GM12892 (cell line): ENCODE measurements at regions not wholly inside any gene's neighbourhood (a gene's known extent, or its start where the extent isn't known, plus 50 kb on each side); places are given as distances from the start of the nearest gene placed in this dataset.

Source experiments
- DNase-seq: peaks from one replicate; pipeline ENCODE4 v3.0.0; 2011; ENCODE audit not compliant: insufficient read length
- FAIRE-seq: peaks from 2 replicates; lab custom pipeline; 2011; peaks lifted over from hg19 to GRCh38; lab: Jason Lieb, UNC
- POLR2A ChIP-seq: IDR thresholded peaks from 2 replicates; pipeline ENCODE4 v1.6.1; 2011; ENCODE audit warnings: low read depth, low read length, control low read depth
- POLR2AphosphoS5 ChIP-seq: IDR thresholded peaks from 2 replicates; pipeline ENCODE4 v1.6.1; 2011; ENCODE audit warnings: low read depth, low read length, control low read depth
- TAF1 ChIP-seq: IDR thresholded peaks from 2 replicates; pipeline ENCODE4 v1.6.1; 2011; ENCODE audit warnings: low read depth, mild to moderate bottlenecking, control low read depth, low read length, borderline replicate concordance

DNA sequence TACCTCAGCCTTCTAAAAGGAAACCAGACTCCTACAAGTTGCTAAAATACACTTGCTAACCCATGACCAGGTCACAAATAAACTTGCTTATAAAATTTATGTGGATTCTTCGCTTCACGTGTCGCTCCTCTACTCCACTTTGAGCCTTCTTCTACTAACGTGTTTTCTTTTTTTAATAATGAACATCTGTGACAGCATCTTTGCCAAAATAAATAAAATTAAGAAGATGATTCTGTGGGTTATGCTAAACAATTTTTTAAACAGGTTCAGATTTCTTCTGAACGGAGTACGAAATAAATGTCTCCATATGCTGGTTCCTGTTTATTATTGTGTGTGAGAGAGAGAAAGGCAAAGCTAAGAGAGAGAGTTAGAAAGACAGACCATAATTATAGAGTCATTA lies 735.8 kb downstream of the LTN1 start:
- TF ChIP-seq POLR2AphosphoS5 (no peak), TAF1 (no peak), POLR2A (no peak)
- DNase-seq (no peak), FAIRE-seq (no peak)

DNA sequence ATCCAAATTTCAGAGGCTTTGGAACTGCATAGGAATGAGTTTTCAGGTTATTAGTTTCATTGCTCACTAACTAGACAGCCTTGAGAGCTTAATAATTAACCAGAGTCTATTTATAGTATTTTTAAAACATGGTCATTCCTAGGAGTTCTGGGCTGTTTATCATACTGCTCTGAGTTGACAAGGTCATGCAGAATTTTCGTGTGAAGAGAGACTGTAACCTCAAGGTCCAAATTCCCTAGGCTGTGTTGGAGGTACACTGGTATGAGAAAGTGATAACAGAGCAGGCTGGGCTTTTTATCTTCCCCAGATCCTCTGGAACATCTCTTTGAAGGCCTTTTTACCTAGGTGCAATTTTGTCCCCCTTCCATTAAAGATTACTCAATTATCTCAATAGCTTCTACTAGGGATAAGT lies 736.3 kb downstream of the LTN1 start:
- FAIRE-seq (no peak), DNase-seq (no peak)
- TF ChIP-seq POLR2AphosphoS5 (no peak), TAF1 (no peak), POLR2A (no peak)

DNA sequence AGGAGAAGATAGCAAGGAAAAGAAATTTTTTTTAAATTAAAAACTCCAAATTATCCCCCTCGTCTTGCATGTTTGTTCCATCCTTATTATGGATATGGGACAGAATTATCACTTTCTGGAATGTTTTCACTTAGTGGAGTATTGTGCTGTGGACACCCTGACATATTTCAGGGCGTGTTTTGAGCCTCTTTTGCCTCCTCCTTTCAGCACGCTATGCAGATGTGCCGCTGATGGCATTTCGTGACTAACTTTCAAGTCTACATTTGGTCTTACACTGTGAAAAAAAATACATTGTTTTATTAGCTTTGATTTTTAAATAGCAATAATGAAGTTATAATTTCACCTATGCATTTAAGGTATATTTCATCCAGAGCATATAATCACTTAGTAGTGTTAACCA lies 738.7 kb downstream of the LTN1 start:
- TF ChIP-seq POLR2AphosphoS5: no peak
- FAIRE-seq: no peak

DNA sequence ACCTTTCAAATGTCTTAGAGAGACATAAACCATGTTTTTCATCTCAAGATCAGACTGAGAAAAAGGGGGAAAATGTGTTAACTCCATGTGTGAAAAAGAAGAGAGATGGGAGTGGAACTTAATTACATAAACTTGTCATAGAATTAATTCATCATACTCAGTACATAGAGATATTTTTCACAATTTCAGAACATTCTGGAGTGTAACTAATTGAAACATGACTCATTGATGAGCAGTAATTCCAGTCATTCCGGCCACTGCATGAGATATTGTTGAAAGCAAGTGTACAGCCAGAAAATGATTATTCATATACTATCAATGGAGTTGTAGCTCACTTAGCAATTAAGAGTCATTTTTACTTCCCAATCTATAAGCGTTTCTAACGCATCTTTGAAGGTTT lies 739.3 kb downstream of the LTN1 start:
- no peak for FAIRE-seq
- TF ChIP-seq TAF1 (no peak), POLR2A (no peak), POLR2AphosphoS5 (no peak)
- no peak for DNase-seq

More for the DNA sequence above, 738.7 kb downstream of the LTN1 start:
- DNase-seq: no peak

DNA sequence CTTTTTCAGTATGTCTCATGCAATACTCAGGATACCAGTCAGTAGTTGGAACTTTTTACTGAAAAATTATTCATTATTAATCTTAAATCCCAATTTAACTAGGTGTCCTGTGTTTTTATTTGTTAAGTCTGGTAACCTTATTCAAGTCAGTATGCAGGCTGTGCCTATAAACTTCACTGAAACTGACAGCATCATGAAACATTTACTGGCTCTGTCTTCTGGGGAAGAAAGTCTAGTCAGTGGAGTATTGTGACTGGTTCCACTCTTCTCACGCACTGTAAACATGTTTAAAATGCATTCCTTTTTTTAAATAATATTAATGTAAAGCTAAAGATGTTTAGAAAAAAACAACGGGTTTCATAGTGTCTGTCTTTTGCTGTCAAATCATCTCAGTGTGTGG lies 739.7 kb downstream of the LTN1 start:
- DNase-seq: no peak
- TF ChIP-seq POLR2AphosphoS5 (no peak), POLR2A (no peak), TAF1 (no peak)

DNA sequence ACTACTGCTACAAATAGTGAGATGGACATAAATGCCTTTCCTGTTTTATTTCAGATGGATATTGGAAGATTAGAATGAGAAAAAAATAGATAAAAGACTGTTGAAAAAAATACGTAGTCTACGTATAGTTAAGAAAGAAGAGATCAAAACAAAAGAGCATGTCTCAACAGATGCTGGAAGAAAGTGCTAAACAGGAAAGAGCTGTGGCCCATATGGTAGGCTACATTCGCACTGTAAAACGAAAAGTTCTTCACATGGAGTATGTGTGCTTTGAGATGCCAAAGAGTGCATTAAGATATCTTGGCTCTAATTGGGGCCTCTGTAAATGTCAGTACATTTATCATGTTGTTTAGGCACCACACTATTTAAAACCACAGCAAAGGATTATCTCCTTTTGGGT lies 741.7 kb downstream of the LTN1 start:
- no peak for FAIRE-seq
- DNase-seq: no peak
- TF ChIP-seq TAF1 (no peak), POLR2A (no peak), POLR2AphosphoS5 (no peak)

More for the DNA sequence above, 739.7 kb downstream of the LTN1 start:
- no peak for FAIRE-seq

DNA sequence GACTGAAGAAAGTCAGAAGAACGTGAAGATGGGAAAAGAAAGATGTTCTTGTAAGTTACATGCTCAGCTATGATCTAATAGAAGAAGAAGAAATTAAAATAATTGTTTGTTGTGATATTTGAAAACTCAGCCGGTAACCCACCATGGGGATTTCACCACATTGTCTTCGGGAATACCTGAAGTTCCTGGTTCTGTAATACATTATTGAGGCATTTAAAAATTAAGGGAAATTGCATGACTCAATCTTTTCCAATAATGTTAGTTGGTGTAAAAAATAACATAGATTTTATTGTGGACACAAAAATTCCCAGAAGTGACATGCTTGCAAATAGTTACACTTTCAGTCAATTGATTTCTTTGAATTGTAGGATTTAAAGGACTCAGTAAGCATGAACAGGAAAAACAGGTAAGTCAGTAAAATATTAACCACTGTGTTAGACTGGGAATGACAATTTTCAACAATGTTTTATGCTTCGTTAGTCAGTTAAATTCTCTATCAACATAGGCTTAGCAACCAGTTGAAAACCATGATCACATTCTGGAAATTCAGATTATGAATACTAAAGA lies 745.1 kb downstream of the LTN1 start:
- TF ChIP-seq POLR2A (no peak), TAF1 (no peak), POLR2AphosphoS5 (no peak)
- FAIRE-seq (no peak), DNase-seq (no peak)

DNA sequence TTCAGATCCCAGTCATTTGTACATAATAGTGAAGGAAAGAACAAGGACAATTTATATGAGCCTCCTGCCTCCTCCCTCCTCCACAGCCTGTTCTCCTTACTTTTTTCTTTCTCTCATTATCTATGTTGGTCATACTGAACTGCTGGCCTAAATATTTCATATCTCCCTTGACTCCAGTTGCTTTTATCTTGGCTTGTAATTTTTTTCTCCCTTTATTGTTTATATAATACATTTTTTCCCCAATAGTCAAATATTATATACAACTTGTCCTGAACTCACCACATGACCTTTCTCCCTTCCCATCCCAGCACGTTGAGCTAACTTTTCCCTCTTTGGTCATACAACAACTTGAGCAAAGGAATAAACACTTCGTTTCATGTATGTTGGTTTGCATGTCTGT lies 752.1 kb downstream of the LTN1 start:
- FAIRE-seq (no peak), DNase-seq (no peak)
- TF ChIP-seq POLR2A: no peak
- TF ChIP-seq POLR2AphosphoS5: no peak
- no peak for TF ChIP-seq TAF1

DNA sequence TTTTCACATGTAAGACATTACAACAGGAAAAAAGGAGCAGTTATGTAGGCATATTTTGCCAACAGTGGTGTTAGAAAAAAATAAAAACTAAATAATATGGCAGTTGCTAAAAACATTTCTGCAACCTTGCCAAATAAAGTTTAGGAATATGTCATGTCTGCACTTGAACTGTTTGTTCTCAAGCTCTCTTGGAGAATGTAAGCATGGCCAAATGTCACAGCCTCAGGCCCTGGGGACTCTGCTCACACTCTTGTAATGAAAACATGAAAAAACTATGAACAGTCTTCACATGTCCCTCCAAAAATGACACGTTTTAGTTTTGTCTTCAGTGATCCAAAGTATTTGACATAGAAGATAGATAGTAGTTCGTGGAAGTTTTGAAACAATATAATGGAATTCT lies 753.3 kb downstream of the LTN1 start:
- DNase-seq (no peak), FAIRE-seq (no peak)
- TF ChIP-seq POLR2AphosphoS5 (no peak), POLR2A (no peak), TAF1 (no peak)

DNA sequence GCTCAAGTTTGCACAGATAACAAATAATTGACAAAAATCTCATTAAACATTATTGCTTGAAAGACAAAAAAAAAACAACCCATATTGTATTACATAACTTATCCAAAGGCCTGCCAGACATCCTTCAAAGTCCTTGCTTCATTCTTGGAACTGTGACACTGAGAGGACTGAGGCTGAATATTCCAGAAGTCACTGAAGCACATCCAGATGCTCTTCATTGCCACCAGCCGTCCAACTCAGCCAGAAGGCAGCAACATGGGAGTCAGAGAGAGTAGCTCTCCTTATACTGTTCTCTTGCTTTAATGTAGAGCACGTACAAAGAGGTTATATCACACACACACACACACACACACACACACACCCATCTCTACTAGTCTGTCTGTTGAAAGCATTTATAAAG lies 755.0 kb downstream of the LTN1 start:
- DNase-seq (no peak), FAIRE-seq (no peak)
- TF ChIP-seq POLR2AphosphoS5 (no peak), TAF1 (no peak), POLR2A (no peak)

DNA sequence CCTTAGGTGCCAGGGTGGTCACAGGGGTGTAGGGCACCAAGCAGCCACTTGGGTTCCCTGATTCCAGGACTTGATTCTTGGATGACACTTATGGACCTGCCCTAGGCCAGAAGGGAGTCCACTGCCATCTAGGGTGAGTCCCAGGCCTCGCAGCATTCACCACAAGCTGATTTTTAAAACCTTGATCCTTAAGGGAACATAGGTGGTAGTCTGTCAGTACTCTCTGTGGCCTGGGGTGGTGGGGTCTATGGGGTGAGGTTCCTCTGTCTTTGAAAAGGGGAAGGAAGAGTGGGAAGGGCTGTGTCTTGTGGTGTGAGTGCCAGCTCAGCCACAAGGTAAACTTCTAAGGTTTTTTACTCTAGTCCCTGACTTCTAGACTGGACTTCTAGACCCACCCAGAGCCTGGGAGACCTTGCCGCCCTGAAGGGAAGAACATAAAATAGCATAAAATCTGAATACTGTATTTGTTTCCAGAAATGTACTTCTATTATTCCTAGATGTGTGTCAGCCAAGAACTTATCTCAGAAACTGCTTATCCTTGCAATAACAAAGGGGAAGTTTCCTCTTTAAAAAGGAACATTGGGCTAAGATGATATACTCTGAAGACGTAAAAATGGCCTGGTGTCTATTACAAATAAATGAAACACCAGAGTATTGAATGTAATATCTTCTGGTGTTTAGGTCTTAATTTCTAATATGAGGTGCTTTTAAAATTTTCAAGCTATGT lies 757.3 kb downstream of the LTN1 start:
- FAIRE-seq (no peak), DNase-seq (no peak)
- TF ChIP-seq TAF1: no peak
- TF ChIP-seq POLR2AphosphoS5: no peak
- TF ChIP-seq POLR2A: no peak

DNA sequence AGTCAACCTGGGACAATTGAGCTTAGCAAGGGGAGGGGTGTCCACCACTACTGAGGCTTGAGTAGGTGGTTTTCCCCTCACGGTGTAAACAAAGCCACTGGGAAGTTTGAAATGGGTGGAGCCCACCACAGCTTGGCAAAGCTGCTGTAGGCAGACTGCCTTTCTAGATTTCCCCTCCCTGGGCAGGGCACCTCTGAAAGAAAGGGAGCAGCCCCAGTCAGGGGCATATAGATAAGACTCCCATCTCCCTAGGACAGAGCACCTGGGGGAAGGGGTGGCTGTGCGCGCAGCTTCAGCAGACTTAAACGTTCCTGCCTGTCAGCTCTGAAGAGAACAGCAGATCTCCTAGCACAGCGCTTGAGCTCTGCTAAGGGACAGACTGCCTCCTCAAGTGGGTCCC lies 758.4 kb downstream of the LTN1 start:
- FAIRE-seq: no peak
- TF ChIP-seq POLR2AphosphoS5 (no peak), TAF1 (no peak), POLR2A (no peak)
- DNase-seq: no peak
